ENCODE measurements at regions not wholly inside any gene's neighbourhood (a gene's known extent, or its start where the extent isn't known, plus 50 kb on each side); places are given as distances from the start of the nearest gene placed in this dataset.

DNA sequence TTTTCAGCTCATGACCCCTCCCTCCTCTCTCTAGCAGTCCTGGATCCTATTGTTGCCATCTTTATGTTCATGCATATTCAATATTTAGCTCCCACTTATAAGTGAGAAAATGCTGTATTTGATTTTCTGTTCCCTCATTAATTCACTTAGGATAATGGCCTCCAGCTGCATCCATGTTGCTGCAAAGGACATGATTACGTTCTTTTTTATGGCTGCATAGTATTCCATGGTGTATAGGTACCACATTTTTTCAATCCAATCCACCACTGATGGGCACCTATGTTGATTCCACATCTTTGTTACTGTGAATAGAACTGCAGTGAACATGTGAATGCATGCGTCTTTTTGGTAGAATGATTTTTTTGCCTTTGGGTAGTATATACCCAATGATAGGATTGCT lies 188.4 kb downstream of the FOXL1 start:
- DNase-seq: no peak
- Mint-ChIP-seq H3K9me3 (no peaks in the 10 kb centered on the region), H3K27me3 (peaks cover 60% of the 10 kb centered on the region), H3K27ac (no peak overlapping the region), H3K4me3 (no peak overlapping the region), H3K36me3 (ENCODE audit: low read depth) (no peaks in the 10 kb centered on the region), H3K4me1 (ENCODE audit: low read depth) (no peaks in the 10 kb centered on the region)

DNA sequence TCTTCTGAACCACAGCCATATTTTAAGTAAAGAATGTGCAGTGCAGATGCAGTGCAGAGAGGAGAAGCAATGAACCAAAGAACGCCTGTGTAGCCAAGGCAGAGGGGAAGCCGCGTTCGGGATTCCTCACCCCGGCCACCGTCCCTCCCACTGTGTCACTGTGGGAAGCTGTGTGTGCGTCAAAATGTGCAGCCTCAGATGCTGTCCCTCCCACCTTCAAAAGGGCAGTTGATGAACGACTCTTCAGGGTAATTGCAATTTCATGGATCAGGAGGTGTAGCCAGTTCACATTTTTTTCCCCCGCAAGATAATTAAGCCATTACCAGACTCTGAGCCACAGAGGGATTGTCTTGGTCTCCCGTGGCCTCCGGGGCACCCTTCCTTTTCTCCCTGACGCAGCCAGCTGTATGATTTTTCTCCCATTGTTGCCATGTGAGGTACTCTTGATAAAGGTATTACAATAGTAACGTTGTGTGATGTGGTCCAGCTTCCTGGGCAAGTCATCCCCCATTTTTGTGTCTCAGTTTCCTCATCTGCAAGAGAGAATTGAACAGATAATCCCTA lies 190.0 kb downstream of the FOXL1 start:
- H3K4me3 Mint-ChIP-seq: no peak overlapping the region
- no peaks in the 10 kb centered on the region for H3K4me1 Mint-ChIP-seq (ENCODE audit: low read depth)
- H3K9me3 Mint-ChIP-seq: no peaks in the 10 kb centered on the region
- no peak overlapping the region for H3K27ac Mint-ChIP-seq
- no peak for DNase-seq
- peaks cover 50% of the 10 kb centered on the region for H3K27me3 Mint-ChIP-seq
- no peaks in the 10 kb centered on the region for H3K36me3 Mint-ChIP-seq (ENCODE audit: low read depth)

DNA sequence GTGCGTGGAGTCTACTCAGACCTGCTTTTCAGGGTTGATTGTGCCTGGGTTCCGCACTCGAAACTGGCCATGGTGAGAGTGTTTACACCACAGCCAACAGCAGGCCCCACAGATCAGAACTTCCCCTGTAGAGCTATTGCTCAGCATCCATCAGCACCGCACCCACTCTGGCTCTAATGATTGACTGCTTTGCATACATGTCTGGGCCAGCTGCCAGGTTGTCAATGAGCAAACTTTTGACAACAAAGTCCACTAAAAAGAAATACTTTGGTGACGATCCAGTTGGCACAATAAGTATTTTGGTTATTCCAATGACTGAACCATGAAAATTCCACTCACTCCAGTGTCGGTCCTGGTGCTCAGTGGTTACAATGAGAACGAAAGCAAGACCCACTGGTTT lies 190.7 kb downstream of the FOXL1 start:
- H3K4me3 Mint-ChIP-seq: no peak overlapping the region
- H3K27me3 Mint-ChIP-seq: peaks cover 48% of the 10 kb centered on the region
- no peaks in the 10 kb centered on the region for H3K36me3 Mint-ChIP-seq (ENCODE audit: low read depth)
- H3K27ac Mint-ChIP-seq: no peak overlapping the region
- no peak for DNase-seq
- no peaks in the 10 kb centered on the region for H3K9me3 Mint-ChIP-seq
- H3K4me1 Mint-ChIP-seq (ENCODE audit: low read depth): no peaks in the 10 kb centered on the region

GRCh38 chr16:86771506-86772460 lies 193.4 kb downstream of the FOXL1 start:
- H3K27ac Mint-ChIP-seq: no peak overlapping the region
- no peak for DNase-seq
- peaks cover 38% of the 10 kb centered on the region for H3K27me3 Mint-ChIP-seq
- H3K9me3 Mint-ChIP-seq: no peaks in the 10 kb centered on the region
- H3K4me1 Mint-ChIP-seq (ENCODE audit: low read depth): no peaks in the 10 kb centered on the region
- no peak overlapping the region for H3K4me3 Mint-ChIP-seq
- no peaks in the 10 kb centered on the region for H3K36me3 Mint-ChIP-seq (ENCODE audit: low read depth)

GRCh38 chr16:86772671-86773353 lies 194.5 kb downstream of the FOXL1 start:
- Mint-ChIP-seq H3K27me3 (peaks cover 32% of the 10 kb centered on the region), H3K36me3 (ENCODE audit: low read depth) (no peaks in the 10 kb centered on the region)
- DNase-seq: no peak

GRCh38 chr16:86773354-86773715 lies 195.0 kb downstream of the FOXL1 start:
- H3K27ac Mint-ChIP-seq: no peak overlapping the region
- H3K4me3 Mint-ChIP-seq: no peak overlapping the region
- DNase-seq: no peak
- H3K9me3 Mint-ChIP-seq: no peaks in the 10 kb centered on the region
- peaks cover 27% of the 10 kb centered on the region for H3K27me3 Mint-ChIP-seq
- H3K36me3 Mint-ChIP-seq (ENCODE audit: low read depth): no peaks in the 10 kb centered on the region
- no peaks in the 10 kb centered on the region for H3K4me1 Mint-ChIP-seq (ENCODE audit: low read depth)

More at GRCh38 chr16:86772671-86773353, 194.5 kb downstream of the FOXL1 start:
- no peak overlapping the region for H3K4me3 Mint-ChIP-seq
- H3K27ac Mint-ChIP-seq: no peak overlapping the region
- no peaks in the 10 kb centered on the region for H3K4me1 Mint-ChIP-seq (ENCODE audit: low read depth)
- H3K9me3 Mint-ChIP-seq: no peaks in the 10 kb centered on the region

DNA sequence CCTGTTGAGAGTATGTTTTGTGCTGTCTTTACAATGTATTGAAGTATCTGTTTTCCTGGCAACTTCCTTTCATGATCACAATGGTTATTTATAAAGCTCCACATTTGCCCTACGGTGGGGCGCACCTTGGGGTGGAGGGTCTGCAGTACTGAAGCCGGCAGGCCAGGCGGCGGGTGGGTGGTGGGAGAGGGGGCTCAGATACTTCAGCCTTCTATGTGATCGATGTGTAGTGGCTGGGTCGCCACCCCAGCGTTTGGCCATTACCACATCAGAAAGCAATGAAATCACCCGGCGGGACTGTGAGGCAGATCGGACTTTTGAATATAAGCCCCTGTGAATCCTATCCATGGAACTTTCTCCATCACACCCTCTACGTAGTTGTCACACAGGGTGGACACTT lies 196.6 kb downstream of the FOXL1 start:
- no peak overlapping the region for H3K27ac Mint-ChIP-seq
- DNase-seq: no peak
- H3K36me3 Mint-ChIP-seq (ENCODE audit: low read depth): no peaks in the 10 kb centered on the region
- H3K27me3 Mint-ChIP-seq: peaks cover 15% of the 10 kb centered on the region
- H3K4me1 Mint-ChIP-seq (ENCODE audit: low read depth): no peaks in the 10 kb centered on the region
- H3K4me3 Mint-ChIP-seq: no peak overlapping the region
- H3K9me3 Mint-ChIP-seq: no peaks in the 10 kb centered on the region

DNA sequence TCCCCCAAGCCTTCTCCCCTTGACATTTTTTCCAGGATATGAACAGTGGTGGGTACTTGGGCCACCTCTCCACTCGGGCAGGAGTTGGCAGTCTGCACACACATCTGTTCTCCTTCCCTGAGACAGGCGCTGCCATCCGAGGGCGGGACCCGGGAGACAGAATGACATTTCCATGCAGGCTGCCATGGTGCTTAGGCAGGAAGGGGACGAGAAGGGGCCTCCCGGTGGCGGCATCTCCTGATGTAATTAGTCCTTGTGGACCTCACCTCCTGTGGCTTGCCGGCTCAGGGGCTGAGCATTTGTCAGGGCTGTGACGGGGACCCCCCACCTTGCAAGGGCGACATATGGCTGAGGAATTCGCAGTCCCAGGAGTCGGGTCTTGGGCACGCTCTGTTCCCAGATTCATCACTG lies 197.2 kb downstream of the FOXL1 start:
- no peak for DNase-seq
- Mint-ChIP-seq H3K9me3 (no peaks in the 10 kb centered on the region), H3K4me1 (ENCODE audit: low read depth) (no peaks in the 10 kb centered on the region), H3K4me3 (no peak overlapping the region), H3K36me3 (ENCODE audit: low read depth) (no peaks in the 10 kb centered on the region), H3K27ac (no peak overlapping the region), H3K27me3 (peaks cover 12% of the 10 kb centered on the region)

- no peak overlapping the region for H3K4me3 Mint-ChIP-seq
- no peaks in the 10 kb centered on the region for H3K36me3 Mint-ChIP-seq (ENCODE audit: low read depth)
- DNase-seq: no peak
- no peaks in the 10 kb centered on the region for H3K9me3 Mint-ChIP-seq
- no peak overlapping the region for H3K27ac Mint-ChIP-seq
- peaks cover 11% of the 10 kb centered on the region for H3K27me3 Mint-ChIP-seq
- no peaks in the 10 kb centered on the region for H3K4me1 Mint-ChIP-seq (ENCODE audit: low read depth)
Observed at GRCh38 chr16:86777381-86777946, 199.1 kb downstream of the FOXL1 start.

GRCh38 chr16:86778108-86778745 lies 199.9 kb downstream of the FOXL1 start:
- Mint-ChIP-seq H3K27me3 (peaks cover 9% of the 10 kb centered on the region), H3K4me1 (ENCODE audit: low read depth) (no peaks in the 10 kb centered on the region), H3K9me3 (no peaks in the 10 kb centered on the region), H3K4me3 (no peak overlapping the region), H3K27ac (no peak overlapping the region), H3K36me3 (ENCODE audit: low read depth) (no peaks in the 10 kb centered on the region)
- DNase-seq: no peak

DNA sequence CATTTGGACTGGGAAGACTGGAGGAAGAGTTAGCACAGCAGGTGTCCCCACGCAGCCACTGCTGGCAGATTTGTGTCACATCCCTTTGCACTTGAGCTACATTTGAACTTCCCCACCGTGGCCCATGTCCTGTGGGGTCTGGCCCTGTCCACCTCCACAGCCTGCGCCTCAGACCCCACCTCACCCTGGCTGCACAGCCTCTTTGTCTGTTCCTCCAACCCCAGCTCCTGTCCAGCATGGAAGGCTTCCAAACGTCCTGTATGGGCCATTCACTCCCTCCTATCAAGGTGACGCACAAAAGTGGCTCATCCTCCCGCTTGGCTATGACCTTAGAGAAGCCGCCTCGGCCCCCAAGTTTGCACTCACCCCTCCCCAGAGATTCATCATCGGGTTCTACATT lies 200.6 kb downstream of the FOXL1 start:
- no peak overlapping the region for H3K4me3 Mint-ChIP-seq
- no peak overlapping the region for H3K27ac Mint-ChIP-seq
- no peak for DNase-seq
- no peaks in the 10 kb centered on the region for H3K4me1 Mint-ChIP-seq (ENCODE audit: low read depth)
- H3K36me3 Mint-ChIP-seq (ENCODE audit: low read depth): no peaks in the 10 kb centered on the region
- H3K27me3 Mint-ChIP-seq: peaks cover 9% of the 10 kb centered on the region
- no peaks in the 10 kb centered on the region for H3K9me3 Mint-ChIP-seq

GRCh38 chr16:86781046-86781445 lies 202.7 kb downstream of the FOXL1 start:
- H3K9me3 Mint-ChIP-seq: no peaks in the 10 kb centered on the region
- H3K36me3 Mint-ChIP-seq (ENCODE audit: low read depth): no peaks in the 10 kb centered on the region
- peaks cover 12% of the 10 kb centered on the region for H3K27me3 Mint-ChIP-seq
- H3K4me3 Mint-ChIP-seq: no peak overlapping the region
- no peak for DNase-seq
- H3K4me1 Mint-ChIP-seq (ENCODE audit: low read depth): no peaks in the 10 kb centered on the region
- H3K27ac Mint-ChIP-seq: no peak overlapping the region

GRCh38 chr16:86783636-86784626 lies 205.6 kb downstream of the FOXL1 start:
- peaks cover 17% of the 10 kb centered on the region for H3K27me3 Mint-ChIP-seq
- no peak overlapping the region for H3K27ac Mint-ChIP-seq
- no peaks in the 10 kb centered on the region for H3K9me3 Mint-ChIP-seq
- DNase-seq: no peak
- no peaks in the 10 kb centered on the region for H3K36me3 Mint-ChIP-seq (ENCODE audit: low read depth)
- H3K4me1 Mint-ChIP-seq (ENCODE audit: low read depth): no peaks in the 10 kb centered on the region
- no peak overlapping the region for H3K4me3 Mint-ChIP-seq
